ENCODE measurements at regions not wholly inside any gene's neighbourhood (a gene's known extent, or its start where the extent isn't known, plus 50 kb on each side); places are given as distances from the start of the nearest gene placed in this dataset.

DNA sequence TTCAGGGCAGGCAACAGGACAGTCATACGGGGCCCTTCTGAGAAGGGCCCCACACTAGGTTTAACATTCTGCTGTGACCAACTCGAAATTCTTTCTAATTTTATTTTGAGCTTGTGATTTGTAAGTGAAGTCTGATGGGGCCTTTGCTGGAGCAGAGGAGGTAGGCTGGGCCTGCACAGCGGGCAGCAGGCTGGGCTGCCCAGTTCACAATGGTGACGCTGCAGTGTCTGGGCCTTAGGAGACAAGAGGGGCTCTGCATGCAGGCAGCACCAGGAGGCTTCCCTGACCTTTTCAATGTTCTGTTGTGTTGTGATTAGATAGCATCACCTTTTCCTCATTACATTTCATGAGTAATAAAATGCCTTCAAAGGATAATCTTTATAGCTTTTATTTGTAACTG, 175.1 kb downstream of the CXCL12 start:
- TF ChIP-seq POLR2A (IDR thresholded peaks at IDR 0.05): no peak
- no peak for TF ChIP-seq CTCF (IDR thresholded peaks at IDR 0.05)
- DNase-seq: no peak
- no peak overlapping the region for H3K4me3 ChIP-seq
- H3K36me3 ChIP-seq (ENCODE audit: low read depth, missing control alignments): no peaks in the 10 kb centered on the region
- intact Hi-C loops (cut with DNase I; ENCODE audit: low total_unique reads): no loop called here
- H3K4me1 ChIP-seq: peaks cover 19% of the 10 kb centered on the region
- H3K27ac ChIP-seq: no peak overlapping the region
- 62 to 66% methylated on average over 4 of the region's 4 CpGs for WGBS, 2 donors
- H3K9me3 ChIP-seq: no peaks in the 10 kb centered on the region
- H3K27me3 ChIP-seq: no peaks in the 10 kb centered on the region

GRCh38 chr10:44207160-44207559, 177.7 kb downstream of the CXCL12 start:
- no peak for DNase-seq
- intact Hi-C loops (cut with DNase I; ENCODE audit: low total_unique reads): no loop called here
- H3K4me3 ChIP-seq: no peak overlapping the region
- H3K27ac ChIP-seq: no peak overlapping the region
- H3K36me3 ChIP-seq (ENCODE audit: low read depth, missing control alignments): no peaks in the 10 kb centered on the region
- no peaks in the 10 kb centered on the region for H3K27me3 ChIP-seq
- WGBS, 2 donors: 62 to 65% methylated on average over 9 of the region's 9 CpGs
- peaks cover 19% of the 10 kb centered on the region for H3K4me1 ChIP-seq
- no peaks in the 10 kb centered on the region for H3K9me3 ChIP-seq
- TF ChIP-seq CTCF (IDR thresholded peaks at IDR 0.05) (no peak), POLR2A (IDR thresholded peaks at IDR 0.05) (no peak)

- Histone ChIP-seq H3K27me3 (no peaks in the 10 kb centered on the region), H3K4me3 (peak overlapping the region in 1 of 2 donors; percentile 21), H3K4me1 (peaks cover 19% of the 10 kb centered on the region), H3K9me3 (no peaks in the 10 kb centered on the region), H3K36me3 (ENCODE audit: low read depth, missing control alignments) (no peaks in the 10 kb centered on the region), H3K27ac (no peak overlapping the region)
- no peak for TF ChIP-seq CTCF (IDR thresholded peaks at IDR 0.05)
- TF ChIP-seq POLR2A (IDR thresholded peaks at IDR 0.05): no peak
- DNase-seq: no peak
- intact Hi-C loops (cut with DNase I; ENCODE audit: low total_unique reads): no loop called here
- 39 to 67% methylated on average over 18 to 25 of the region's 25 CpGs for WGBS, 2 donors
These were observed 178.6 kb downstream of the CXCL12 start for GRCh38 chr10:44206127-44206818.

GRCh38 chr10:44205067-44205466, 179.8 kb downstream of the CXCL12 start:
- Histone ChIP-seq H3K36me3 (ENCODE audit: low read depth, missing control alignments) (no peaks in the 10 kb centered on the region), H3K27ac (no peak overlapping the region), H3K27me3 (no peaks in the 10 kb centered on the region), H3K4me1 (peaks cover 18% of the 10 kb centered on the region), H3K4me3 (no peak overlapping the region), H3K9me3 (no peaks in the 10 kb centered on the region)
- 40 to 48% methylated on average over 3 of the region's 3 CpGs for whole genome bisulfite sequencing, 2 donors
- intact Hi-C loops (cut with DNase I; ENCODE audit: low total_unique reads): no loop called here
- DNase-seq: no peak
- TF ChIP-seq CTCF (IDR thresholded peaks at IDR 0.05) (no peak), POLR2A (IDR thresholded peaks at IDR 0.05) (no peak)

DNA sequence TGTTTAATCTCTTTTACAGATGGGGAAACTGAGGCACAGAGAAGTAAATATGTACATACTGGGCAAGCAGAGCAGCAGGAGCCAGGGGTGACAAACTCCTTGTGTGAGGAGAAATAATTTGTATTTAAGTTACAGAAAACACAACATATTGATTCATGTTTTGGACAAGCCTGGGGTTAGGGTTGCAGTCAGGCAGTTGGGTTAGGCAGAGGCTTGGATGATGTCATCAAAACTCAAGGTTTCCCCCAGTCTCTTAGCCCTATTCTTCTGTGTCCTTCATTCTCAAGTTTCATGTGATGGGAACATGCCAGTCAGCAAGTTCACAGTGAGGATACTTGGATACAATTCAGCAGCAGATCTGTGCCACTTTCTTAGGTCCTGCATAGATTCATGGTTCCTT, 181.4 kb downstream of the CXCL12 start:
- H3K36me3 ChIP-seq (ENCODE audit: low read depth, missing control alignments): no peaks in the 10 kb centered on the region
- intact Hi-C loops (cut with DNase I; ENCODE audit: low total_unique reads): no loop called here
- H3K4me1 ChIP-seq: peaks cover 7% of the 10 kb centered on the region
- H3K4me3 ChIP-seq: no peak overlapping the region
- H3K27ac ChIP-seq: no peak overlapping the region
- no peaks in the 10 kb centered on the region for H3K9me3 ChIP-seq
- no peak for DNase-seq
- H3K27me3 ChIP-seq: no peaks in the 10 kb centered on the region
- TF ChIP-seq POLR2A (IDR thresholded peaks at IDR 0.05) (no peak), CTCF (IDR thresholded peaks at IDR 0.05) (no peak)
